Karpas-422 (cell line): ENCODE measurements at regions not wholly inside any gene's neighbourhood (a gene's known extent, or its start where the extent isn't known, plus 50 kb on each side); places are given as distances from the start of the nearest gene placed in this dataset.

ENCODE experiments used
- DNase-seq: peaks from one replicate; pipeline ENCODE4 v3.0.0-alpha.2; 2015
- H2AFZ ChIP-seq: fragments of 200-600 bp; sonication (generic); 2 replicates; pipeline ENCODE4 v1.6.1; 2014; ENCODE audit warnings: antibody characterized with exemption, low read length, mixed read lengths
- H3K27ac ChIP-seq: fragments of 200-600 bp; sonication (generic); 2 replicates; pipeline ENCODE4 v1.5.1; 2014; ENCODE audit warnings: mild to moderate bottlenecking, low read length, moderate library complexity
- H3K27me3 ChIP-seq: fragments of 200-600 bp; sonication (generic); 2 replicates; pipeline ENCODE4 v1.6.1; 2014; ENCODE audit warnings: low read length, mixed read lengths
- H3K36me3 ChIP-seq: fragments of 200-600 bp; sonication (generic); 2 replicates; pipeline ENCODE4 v1.6.1; 2014; ENCODE audit warnings: low read length, mixed read lengths; ENCODE audit not compliant: insufficient read depth
- H3K4me1 ChIP-seq: fragments of 200-600 bp; sonication (generic); 2 replicates; pipeline ENCODE4 v1.6.1; 2014; ENCODE audit warnings: mild to moderate bottlenecking, low read length, mixed read lengths
- H3K4me2 ChIP-seq: fragments of 200-600 bp; sonication (generic); 2 replicates; pipeline ENCODE4 v1.6.1; 2014; ENCODE audit warnings: low read length, low read depth, mild to moderate bottlenecking; ENCODE audit not compliant: poor library complexity, severe bottlenecking
- H3K4me3 ChIP-seq: fragments of 200-600 bp; sonication (generic); 2 replicates; pipeline ENCODE4 v1.5.1; 2014; ENCODE audit warnings: mild to moderate bottlenecking, antibody characterized with exemption, low read length, mixed read lengths
- H3K79me2 ChIP-seq: fragments of 200-600 bp; sonication (generic); 2 replicates; pipeline ENCODE4 v1.6.1; 2014; ENCODE audit warnings: mild to moderate bottlenecking, low read length, mixed read lengths
- H3K9ac ChIP-seq: fragments of 200-600 bp; sonication (generic); 2 replicates; pipeline ENCODE4 v1.6.0; 2014; ENCODE audit warnings: low read length
- H3K9me2 ChIP-seq: fragments of 200-600 bp; sonication (generic), shearing (Covaris generic); replicated peaks from 2 replicates; pipeline ENCODE4 v1.6.0; 2014; ENCODE audit warnings: mild to moderate bottlenecking, low read length, moderate library complexity; ENCODE audit not compliant: insufficient read depth
- H3K9me3 ChIP-seq: fragments of 300-700, 200-600 bp; sonication (generic); 2 replicates; pipeline ENCODE4 v1.6.1; 2014; ENCODE audit warnings: low read length, mixed read lengths
- H4K20me1 ChIP-seq: fragments of 200-600 bp; sonication (generic); 2 replicates; pipeline ENCODE4 v1.6.1; 2014; ENCODE audit warnings: mild to moderate bottlenecking, antibody characterized with exemption, low read length, low read depth; ENCODE audit not compliant: insufficient read depth

DNA sequence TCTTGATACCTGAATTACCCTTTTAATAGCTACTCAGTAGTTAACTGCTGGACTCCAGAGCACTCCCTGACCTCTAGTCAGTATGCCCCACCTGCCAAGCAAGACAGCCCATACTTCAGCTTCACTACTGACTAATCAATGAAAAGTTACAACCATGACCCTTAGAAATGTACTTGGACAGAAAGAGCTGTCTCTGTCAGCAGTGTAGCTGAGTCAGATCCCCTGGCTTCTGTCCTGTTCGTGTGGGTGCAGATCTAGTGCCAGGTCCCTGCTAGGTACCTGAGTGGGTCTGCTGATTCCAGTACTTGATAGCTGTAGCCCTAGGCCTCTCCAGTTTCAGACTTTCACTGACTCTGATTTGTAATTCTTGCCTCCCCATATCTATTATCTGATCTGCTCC is 265.8 kb upstream of the POU2AF2 start:
- Histone ChIP-seq H3K4me1 (no peaks in the 10 kb centered on the region), H3K27ac (no peak overlapping the region), H2AFZ (no peak overlapping the region), H3K79me2 (no peaks in the 10 kb centered on the region), H3K4me2 (no peak overlapping the region), H3K36me3 (no peaks in the 10 kb centered on the region), H4K20me1 (no peaks in the 10 kb centered on the region), H3K27me3 (no peaks in the 10 kb centered on the region), H3K9me2 (no peaks in the 10 kb centered on the region), H3K9me3 (no peaks in the 10 kb centered on the region), H3K4me3 (no peak overlapping the region), H3K9ac (no peak overlapping the region)
- DNase-seq: no peak

- H2AFZ ChIP-seq: no peak overlapping the region
- no peaks in the 10 kb centered on the region for H4K20me1 ChIP-seq
- H3K4me3 ChIP-seq: no peak overlapping the region
- no peaks in the 10 kb centered on the region for H3K9me3 ChIP-seq
- H3K27ac ChIP-seq: no peak overlapping the region
- no peaks in the 10 kb centered on the region for H3K36me3 ChIP-seq
- no peak overlapping the region for H3K9ac ChIP-seq
- H3K4me2 ChIP-seq: no peak overlapping the region
- H3K9me2 ChIP-seq: no peaks in the 10 kb centered on the region
- H3K4me1 ChIP-seq: no peaks in the 10 kb centered on the region
- no peaks in the 10 kb centered on the region for H3K27me3 ChIP-seq
- DNase-seq: no peak
- H3K79me2 ChIP-seq: no peaks in the 10 kb centered on the region
These were observed 265.4 kb upstream of the ARHGAP20 start for GRCh38 chr11:110977661-110978060.

DNA sequence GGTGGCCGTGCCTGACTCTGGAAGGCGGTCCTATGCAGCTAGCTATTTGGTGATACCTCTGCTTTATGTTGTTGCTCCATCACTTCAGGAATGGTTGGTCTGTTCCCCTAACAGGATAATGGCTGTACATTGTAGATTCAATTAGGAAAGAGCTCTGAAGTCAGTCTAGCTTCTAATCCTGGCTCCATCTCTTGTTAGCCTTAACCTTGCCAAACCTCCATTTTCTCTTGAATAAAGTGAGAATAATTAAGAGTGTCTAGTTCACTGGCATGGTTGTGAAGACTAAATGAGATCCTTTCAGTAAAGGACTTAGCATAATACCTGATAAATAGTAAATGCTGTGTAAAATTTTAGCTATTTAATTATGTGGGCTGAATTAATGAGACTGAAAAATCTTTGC is 262.5 kb upstream of the ARHGAP20 start:
- Histone ChIP-seq H3K4me1 (no peaks in the 10 kb centered on the region), H3K9ac (no peak overlapping the region), H3K4me3 (no peak overlapping the region), H3K9me3 (no peaks in the 10 kb centered on the region), H3K9me2 (no peaks in the 10 kb centered on the region), H3K36me3 (no peaks in the 10 kb centered on the region), H2AFZ (no peak overlapping the region), H3K79me2 (no peaks in the 10 kb centered on the region), H4K20me1 (no peaks in the 10 kb centered on the region), H3K27me3 (no peaks in the 10 kb centered on the region), H3K27ac (no peak overlapping the region), H3K4me2 (no peak overlapping the region)
- no peak for DNase-seq

- Histone ChIP-seq H3K9me3 (no peaks in the 10 kb centered on the region), H3K27ac (no peak overlapping the region), H3K4me1 (no peaks in the 10 kb centered on the region), H3K79me2 (no peaks in the 10 kb centered on the region), H3K4me2 (no peak overlapping the region), H3K9me2 (no peaks in the 10 kb centered on the region), H3K9ac (no peak overlapping the region), H3K4me3 (no peak overlapping the region), H3K27me3 (no peaks in the 10 kb centered on the region), H4K20me1 (no peaks in the 10 kb centered on the region), H3K36me3 (no peaks in the 10 kb centered on the region), H2AFZ (no peak overlapping the region)
- no peak for DNase-seq
These were observed 261.3 kb upstream of the ARHGAP20 start for GRCh38 chr11:110973401-110973980.

- H3K4me2 ChIP-seq: no peak overlapping the region
These were observed 260.4 kb upstream of the ARHGAP20 start for GRCh38 chr11:110972640-110973039.

GRCh38 chr11:110972106-110972505 is 259.9 kb upstream of the ARHGAP20 start:
- H3K4me3 ChIP-seq: no peak overlapping the region
- H3K4me1 ChIP-seq: no peaks in the 10 kb centered on the region
- H3K9me2 ChIP-seq: no peaks in the 10 kb centered on the region
- H3K79me2 ChIP-seq: no peaks in the 10 kb centered on the region
- no peaks in the 10 kb centered on the region for H3K9me3 ChIP-seq
- H3K9ac ChIP-seq: no peak overlapping the region
- DNase-seq: no peak
- H3K36me3 ChIP-seq: no peaks in the 10 kb centered on the region
- H3K27ac ChIP-seq: no peak overlapping the region
- H4K20me1 ChIP-seq: no peaks in the 10 kb centered on the region
- no peaks in the 10 kb centered on the region for H3K27me3 ChIP-seq
- no peak overlapping the region for H2AFZ ChIP-seq
- no peak overlapping the region for H3K4me2 ChIP-seq

More at GRCh38 chr11:110972640-110973039, 260.4 kb upstream of the ARHGAP20 start:
- H3K27ac ChIP-seq: no peak overlapping the region
- H3K4me1 ChIP-seq: no peaks in the 10 kb centered on the region
- no peaks in the 10 kb centered on the region for H3K27me3 ChIP-seq
- H4K20me1 ChIP-seq: no peaks in the 10 kb centered on the region
- no peak overlapping the region for H3K9ac ChIP-seq
- DNase-seq: no peak
- no peaks in the 10 kb centered on the region for H3K9me2 ChIP-seq
- H3K4me3 ChIP-seq: no peak overlapping the region
- H3K79me2 ChIP-seq: no peaks in the 10 kb centered on the region
- no peak overlapping the region for H2AFZ ChIP-seq
- H3K36me3 ChIP-seq: no peaks in the 10 kb centered on the region
- no peaks in the 10 kb centered on the region for H3K9me3 ChIP-seq

GRCh38 chr11:110971140-110971539 is 258.9 kb upstream of the ARHGAP20 start:
- DNase-seq: no peak
- Histone ChIP-seq H3K79me2 (no peaks in the 10 kb centered on the region), H4K20me1 (no peaks in the 10 kb centered on the region), H3K4me3 (no peak overlapping the region), H3K27ac (no peak overlapping the region), H3K9me2 (no peaks in the 10 kb centered on the region), H3K36me3 (no peaks in the 10 kb centered on the region), H3K4me1 (no peaks in the 10 kb centered on the region), H3K4me2 (no peak overlapping the region), H3K9ac (no peak overlapping the region), H3K9me3 (no peaks in the 10 kb centered on the region), H3K27me3 (peaks cover 3% of the 10 kb centered on the region; the same call in 1 of the 2 replicates), H2AFZ (no peak overlapping the region)

- no peaks in the 10 kb centered on the region for H4K20me1 ChIP-seq
- no peaks in the 10 kb centered on the region for H3K79me2 ChIP-seq
- no peaks in the 10 kb centered on the region for H3K9me3 ChIP-seq
- no peak overlapping the region for H2AFZ ChIP-seq
- H3K36me3 ChIP-seq: no peaks in the 10 kb centered on the region
- DNase-seq: no peak
- H3K9ac ChIP-seq: no peak overlapping the region
- H3K4me2 ChIP-seq: no peak overlapping the region
- peaks cover 3% of the 10 kb centered on the region; the same call in 1 of the 2 replicates for H3K27me3 ChIP-seq
- no peaks in the 10 kb centered on the region for H3K4me1 ChIP-seq
- H3K9me2 ChIP-seq: no peaks in the 10 kb centered on the region
- no peak overlapping the region for H3K4me3 ChIP-seq
- no peak overlapping the region for H3K27ac ChIP-seq
These were observed 256.3 kb upstream of the ARHGAP20 start for GRCh38 chr11:110968348-110969062.
